ENCODE measurements at regions not wholly inside any gene's neighbourhood (a gene's known extent, or its start where the extent isn't known, plus 50 kb on each side); places are given as distances from the start of the nearest gene placed in this dataset.

- TF ChIP-seq, protein P1, sequence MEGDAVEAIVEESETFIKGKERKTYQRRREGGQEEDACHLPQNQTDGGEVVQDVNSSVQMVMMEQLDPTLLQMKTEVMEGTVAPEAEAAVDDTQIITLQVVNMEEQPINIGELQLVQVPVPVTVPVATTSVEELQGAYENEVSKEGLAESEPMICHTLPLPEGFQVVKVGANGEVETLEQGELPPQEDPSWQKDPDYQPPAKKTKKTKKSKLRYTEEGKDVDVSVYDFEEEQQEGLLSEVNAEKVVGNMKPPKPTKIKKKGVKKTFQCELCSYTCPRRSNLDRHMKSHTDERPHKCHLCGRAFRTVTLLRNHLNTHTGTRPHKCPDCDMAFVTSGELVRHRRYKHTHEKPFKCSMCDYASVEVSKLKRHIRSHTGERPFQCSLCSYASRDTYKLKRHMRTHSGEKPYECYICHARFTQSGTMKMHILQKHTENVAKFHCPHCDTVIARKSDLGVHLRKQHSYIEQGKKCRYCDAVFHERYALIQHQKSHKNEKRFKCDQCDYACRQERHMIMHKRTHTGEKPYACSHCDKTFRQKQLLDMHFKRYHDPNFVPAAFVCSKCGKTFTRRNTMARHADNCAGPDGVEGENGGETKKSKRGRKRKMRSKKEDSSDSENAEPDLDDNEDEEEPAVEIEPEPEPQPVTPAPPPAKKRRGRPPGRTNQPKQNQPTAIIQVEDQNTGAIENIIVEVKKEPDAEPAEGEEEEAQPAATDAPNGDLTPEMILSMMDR (IDR thresholded peaks at IDR 0.05): no peak
- TF ChIP-seq POLR2A (IDR thresholded peaks at IDR 0.05): no peak
These were observed 338.9 kb downstream of the HNRNPD start for GRCh38 chr4:82034878-82035277.

Data from esophagus squamous epithelium (tissue), 4 donors.